ENCODE measurements at regions not wholly inside any gene's neighbourhood (a gene's known extent, or its start where the extent isn't known, plus 50 kb on each side); places are given as distances from the start of the nearest gene placed in this dataset.

- TF ChIP-seq GATA2 (IDR thresholded peaks at IDR 0.05; ENCODE audit: low read depth, low read length) (no peak), GATA3 (IDR thresholded peaks at IDR 0.05; ENCODE audit: low read depth, low read length) (no peak)
Observed at GRCh38 chr13:47179321-47179720, 282.5 kb upstream of the HTR2A start.
